ENCODE measurements at regions not wholly inside any gene's neighbourhood (a gene's known extent, or its start where the extent isn't known, plus 50 kb on each side); places are given as distances from the start of the nearest gene placed in this dataset.

GRCh38 chr2:144115739-144116291 is 404.1 kb downstream of the ZEB2 start:
- TF ChIP-seq, protein P1, sequence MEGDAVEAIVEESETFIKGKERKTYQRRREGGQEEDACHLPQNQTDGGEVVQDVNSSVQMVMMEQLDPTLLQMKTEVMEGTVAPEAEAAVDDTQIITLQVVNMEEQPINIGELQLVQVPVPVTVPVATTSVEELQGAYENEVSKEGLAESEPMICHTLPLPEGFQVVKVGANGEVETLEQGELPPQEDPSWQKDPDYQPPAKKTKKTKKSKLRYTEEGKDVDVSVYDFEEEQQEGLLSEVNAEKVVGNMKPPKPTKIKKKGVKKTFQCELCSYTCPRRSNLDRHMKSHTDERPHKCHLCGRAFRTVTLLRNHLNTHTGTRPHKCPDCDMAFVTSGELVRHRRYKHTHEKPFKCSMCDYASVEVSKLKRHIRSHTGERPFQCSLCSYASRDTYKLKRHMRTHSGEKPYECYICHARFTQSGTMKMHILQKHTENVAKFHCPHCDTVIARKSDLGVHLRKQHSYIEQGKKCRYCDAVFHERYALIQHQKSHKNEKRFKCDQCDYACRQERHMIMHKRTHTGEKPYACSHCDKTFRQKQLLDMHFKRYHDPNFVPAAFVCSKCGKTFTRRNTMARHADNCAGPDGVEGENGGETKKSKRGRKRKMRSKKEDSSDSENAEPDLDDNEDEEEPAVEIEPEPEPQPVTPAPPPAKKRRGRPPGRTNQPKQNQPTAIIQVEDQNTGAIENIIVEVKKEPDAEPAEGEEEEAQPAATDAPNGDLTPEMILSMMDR (IDR thresholded peaks at IDR 0.05) = no peak
- TF ChIP-seq POLR2A (IDR thresholded peaks at IDR 0.05) = no peak
